GM10248 (cell line): ENCODE measurements at regions not wholly inside any gene's neighbourhood (a gene's known extent, or its start where the extent isn't known, plus 50 kb on each side); places are given as distances from the start of the nearest gene placed in this dataset.

ENCODE experiments used
- CTCF ChIA-PET: fragments of 300-600 bp; sonication (Branson Sonifier 250); formaldehyde crosslinking; extraction: SDS; loops from one replicate; lab custom pipeline; 2021; ENCODE audit warnings: antibody characterized with exemption; lab: Yijun Ruan, JAX
- POLR2A ChIA-PET: fragments of 350-650 bp; sonication (Branson Sonifier 250); formaldehyde crosslinking; extraction: SDS; loops from one replicate; lab custom pipeline; 2020; ENCODE audit warnings: antibody characterized with exemption; lab: Yijun Ruan, JAX
- DNase-seq: peaks from one replicate; pipeline ENCODE4 v3.0.0; 2012; ENCODE audit errors: extremely low spot score
- CTCF ChIP-seq: IDR thresholded peaks from 2 replicates; pipeline ENCODE4 v1.5.1; 2012; ENCODE audit warnings: mild to moderate bottlenecking, low read depth; ENCODE audit errors: extremely low read depth, missing control alignments, control extremely low read depth

DNA sequence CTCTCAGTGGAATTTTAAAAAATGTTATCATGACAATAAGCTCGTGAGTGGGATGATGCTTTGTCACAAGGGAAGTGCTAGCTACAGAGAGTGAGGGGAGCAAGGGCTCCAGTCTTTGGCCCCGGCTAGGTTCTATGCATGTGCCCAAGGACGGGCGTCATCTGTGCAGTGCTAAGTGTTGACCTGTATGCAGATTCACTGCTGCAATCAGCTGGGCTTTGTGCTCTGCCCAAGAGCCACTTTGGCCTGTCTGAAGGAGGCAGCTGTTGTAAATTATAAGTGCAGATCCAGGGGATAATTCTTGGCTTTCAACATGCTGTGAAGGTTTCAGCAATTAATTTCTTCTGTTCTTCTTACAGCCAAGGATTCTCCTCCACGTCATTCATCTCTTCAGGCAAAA lies 268.6 kb downstream of the PSAT1 start:
- ChIA-PET CTCF (no interaction called here), POLR2A (no interaction called here)
- TF ChIP-seq CTCF, result no peak
- DNase-seq, result no peak

- no peak for DNase-seq
- TF ChIP-seq CTCF, result no peak
- ChIA-PET POLR2A (no interaction called here), CTCF (no interaction called here)
These were observed 269.6 kb downstream of the PSAT1 start for GRCh38 chr9:78566521-78566920.

DNA sequence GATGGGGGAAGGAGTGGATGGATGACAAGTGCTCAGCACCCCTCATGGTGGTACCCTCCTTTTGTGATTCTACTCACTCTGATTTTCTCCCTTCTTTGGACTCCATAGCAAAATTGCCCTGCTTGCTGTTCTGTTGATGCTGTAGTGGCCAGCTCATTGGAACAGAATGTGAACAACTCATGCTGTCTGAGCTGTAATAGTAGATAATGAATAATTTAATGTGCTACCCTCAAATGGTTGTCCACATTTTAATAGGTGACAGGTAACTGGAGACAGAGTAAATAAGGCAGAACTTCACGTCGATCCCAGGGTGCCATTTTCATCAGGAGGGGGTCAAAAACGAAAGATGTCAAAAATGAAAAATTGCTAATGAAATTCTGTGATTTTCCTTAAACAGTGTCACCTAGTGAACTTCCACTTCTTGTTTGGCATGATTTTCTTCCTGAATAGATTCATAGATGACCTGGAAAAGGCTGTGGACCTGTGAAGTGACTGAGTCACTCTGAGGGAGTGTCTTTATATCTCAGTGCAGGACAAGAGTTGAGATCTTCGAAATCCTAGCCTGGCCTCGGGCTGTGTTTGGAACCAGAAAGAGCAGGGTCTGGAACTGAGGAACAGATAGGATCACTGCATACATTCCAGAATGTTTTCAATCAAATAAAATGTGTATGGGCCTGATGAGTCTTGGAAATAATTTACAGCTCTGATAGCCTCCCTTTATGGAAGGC lies 270.2 kb downstream of the PSAT1 start:
- DNase-seq, result no peak
- no peak for TF ChIP-seq CTCF
- ChIA-PET POLR2A (interaction anchor here (0.6 kb wide), 1 partner anchor 119 kb away, joined by 3 read pairs; no protein-coding TSS in a partner anchor), CTCF (no interaction called here)

DNA sequence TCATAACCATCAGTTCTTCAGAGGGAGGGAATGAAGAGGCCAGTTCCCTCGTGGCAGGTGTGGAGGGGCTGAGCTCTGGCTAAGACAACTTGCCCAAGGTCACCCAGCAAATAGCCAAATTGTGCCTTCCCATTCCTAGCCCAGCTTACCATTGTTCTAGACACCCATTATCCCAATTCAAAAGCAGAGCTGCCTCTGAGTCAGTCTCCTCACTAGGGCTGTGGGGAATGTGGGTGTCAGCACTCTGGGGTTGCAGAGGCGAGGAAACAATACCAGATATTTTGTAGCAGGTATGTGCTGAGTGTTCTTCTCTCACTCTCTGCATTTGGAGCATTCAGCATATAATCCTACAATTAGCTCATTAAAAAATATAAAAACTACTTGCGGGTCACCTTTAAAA lies 270.8 kb downstream of the PSAT1 start:
- DNase-seq, result no peak
- no peak for TF ChIP-seq CTCF
- POLR2A ChIA-PET, result interaction anchor here (0.6 kb wide), 1 partner anchor 118 kb away, joined by 3 read pairs; no protein-coding TSS in a partner anchor
- CTCF ChIA-PET, result interaction anchor here (0.9 kb wide), 1 partner anchor 10 kb away, joined by 3 read pairs; no protein-coding TSS in a partner anchor

- ChIA-PET POLR2A (no interaction called here), CTCF (no interaction called here)
- no peak for TF ChIP-seq CTCF
- DNase-seq, result no peak
These were observed 271.8 kb downstream of the PSAT1 start for GRCh38 chr9:78568774-78569173.

DNA sequence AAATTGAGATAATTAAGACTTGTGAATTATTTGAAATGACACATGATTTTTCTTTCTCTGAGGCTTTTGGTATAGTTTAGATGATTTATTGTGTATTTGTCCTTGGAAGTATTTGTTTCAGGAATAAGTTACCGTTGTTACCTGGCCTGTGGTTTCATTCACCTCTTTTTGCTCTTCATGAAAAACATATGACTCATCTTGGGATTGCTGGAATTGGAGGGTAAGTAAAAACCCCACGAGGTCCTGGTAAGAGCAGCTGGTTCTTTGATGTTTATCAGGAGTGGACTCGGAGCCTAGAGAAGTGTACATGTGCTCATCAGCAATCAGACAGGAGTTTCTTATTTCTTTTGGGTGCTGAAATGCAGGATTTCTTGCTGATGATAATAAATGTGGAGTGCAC lies 275.3 kb downstream of the PSAT1 start:
- POLR2A ChIA-PET, result no interaction called here
- no peak for TF ChIP-seq CTCF
- CTCF ChIA-PET, result interaction anchor here (0.7 kb wide), 1 partner anchor 18 kb away, joined by 3 read pairs; no protein-coding TSS in a partner anchor
- no peak for DNase-seq

DNA sequence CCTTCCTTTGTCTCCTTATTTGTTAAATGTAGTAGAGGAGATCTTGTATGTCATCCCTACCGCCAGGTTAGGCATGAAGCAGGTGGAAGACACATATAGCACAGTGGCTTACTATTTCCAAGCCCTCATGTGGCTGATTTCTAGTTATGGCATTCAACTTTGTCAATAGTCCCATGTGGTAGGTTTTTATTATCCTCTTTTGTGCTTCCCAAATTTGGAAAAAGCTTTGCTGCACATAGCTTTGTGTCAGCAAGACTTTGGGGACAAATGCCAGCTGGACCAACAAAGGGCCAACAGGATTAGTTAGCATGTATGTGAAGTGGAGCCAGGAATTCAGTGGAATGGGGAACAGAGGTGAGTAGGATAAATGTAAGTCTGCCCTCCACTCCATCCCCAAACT lies 276.3 kb downstream of the PSAT1 start:
- DNase-seq, result no peak
- ChIA-PET CTCF (no interaction called here), POLR2A (interaction anchor here (0.6 kb wide), 1 partner anchor 12 kb away, joined by 3 read pairs; no protein-coding TSS in a partner anchor)
- TF ChIP-seq CTCF, result no peak
